Suprapubic skin (tissue), 4 donors: ENCODE measurements at regions not wholly inside any gene's neighbourhood (a gene's known extent, or its start where the extent isn't known, plus 50 kb on each side); places are given as distances from the start of the nearest gene placed in this dataset.

ENCODE experiments used
- CTCF ChIP-seq, 2 donors: fragments of 200-600 bp in 1 of 2; fragments of 450-650 bp in 1 of 2; sonication (generic) in 1 of 2; IDR thresholded peaks; one replicate each; pipeline ENCODE4 v1.5.1; 2016 to 2019; ENCODE audit warnings: antibody characterized with exemption in 2 of 2, mild to moderate bottlenecking in 1 of 2, moderate library complexity in 1 of 2
- EP300 ChIP-seq: sonication (generic); formaldehyde crosslinking; IDR thresholded peaks from one replicate; pipeline ENCODE4 v1.6.1; 2017; ENCODE audit warnings: antibody characterized with exemption
- POLR2A ChIP-seq, 2 donors: fragments of 450-650 bp; IDR thresholded peaks; one replicate each; pipeline ENCODE4 v1.6.1; 2017; ENCODE audit warnings: antibody characterized with exemption in 2 of 2, mild to moderate bottlenecking in 2 of 2, moderate library complexity in 2 of 2
- POLR2AphosphoS5 ChIP-seq, 3 donors: sonication (generic); formaldehyde crosslinking; IDR thresholded peaks; one replicate each; pipeline ENCODE4 v1.6.1; 2017; ENCODE audit warnings: antibody characterized with exemption in 3 of 3

GRCh38 chr20:11137688-11138087 is 463.9 kb upstream of the JAG1 start:
- no peak for TF ChIP-seq CTCF (IDR thresholded peaks at IDR 0.05)
- TF ChIP-seq POLR2A (IDR thresholded peaks at IDR 0.05) = no peak
- no peak for TF ChIP-seq EP300
- TF ChIP-seq POLR2AphosphoS5 (IDR thresholded peaks at IDR 0.05) = no peak
